ENCODE measurements at regions not wholly inside any gene's neighbourhood (a gene's known extent, or its start where the extent isn't known, plus 50 kb on each side); places are given as distances from the start of the nearest gene placed in this dataset.

DNA sequence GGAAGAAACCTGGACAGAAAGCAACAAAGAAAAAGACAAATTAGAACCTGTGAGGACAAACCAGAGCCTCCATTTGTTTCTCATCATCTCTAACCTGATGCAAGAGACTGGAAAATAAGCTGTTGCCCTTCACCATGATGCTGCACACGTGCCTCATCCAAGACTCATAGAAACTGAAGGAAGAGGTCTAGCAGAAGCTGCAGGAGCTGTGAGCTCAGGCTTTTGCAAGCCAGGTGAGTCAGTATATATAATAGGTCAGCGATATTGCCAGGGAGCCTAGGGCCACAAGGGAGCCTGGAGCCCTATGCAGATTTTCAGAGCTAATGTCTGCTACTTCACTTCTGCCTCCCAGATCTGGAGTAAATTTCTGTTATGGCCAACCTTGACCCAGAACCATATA is 163.1 kb downstream of the LNPK start:
- TF ChIP-seq, protein P1, sequence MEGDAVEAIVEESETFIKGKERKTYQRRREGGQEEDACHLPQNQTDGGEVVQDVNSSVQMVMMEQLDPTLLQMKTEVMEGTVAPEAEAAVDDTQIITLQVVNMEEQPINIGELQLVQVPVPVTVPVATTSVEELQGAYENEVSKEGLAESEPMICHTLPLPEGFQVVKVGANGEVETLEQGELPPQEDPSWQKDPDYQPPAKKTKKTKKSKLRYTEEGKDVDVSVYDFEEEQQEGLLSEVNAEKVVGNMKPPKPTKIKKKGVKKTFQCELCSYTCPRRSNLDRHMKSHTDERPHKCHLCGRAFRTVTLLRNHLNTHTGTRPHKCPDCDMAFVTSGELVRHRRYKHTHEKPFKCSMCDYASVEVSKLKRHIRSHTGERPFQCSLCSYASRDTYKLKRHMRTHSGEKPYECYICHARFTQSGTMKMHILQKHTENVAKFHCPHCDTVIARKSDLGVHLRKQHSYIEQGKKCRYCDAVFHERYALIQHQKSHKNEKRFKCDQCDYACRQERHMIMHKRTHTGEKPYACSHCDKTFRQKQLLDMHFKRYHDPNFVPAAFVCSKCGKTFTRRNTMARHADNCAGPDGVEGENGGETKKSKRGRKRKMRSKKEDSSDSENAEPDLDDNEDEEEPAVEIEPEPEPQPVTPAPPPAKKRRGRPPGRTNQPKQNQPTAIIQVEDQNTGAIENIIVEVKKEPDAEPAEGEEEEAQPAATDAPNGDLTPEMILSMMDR (IDR thresholded peaks at IDR 0.05), result no peak
- TF ChIP-seq POLR2AphosphoS5 (IDR thresholded peaks at IDR 0.05), result no peak
